ENCODE measurements at regions not wholly inside any gene's neighbourhood (a gene's known extent, or its start where the extent isn't known, plus 50 kb on each side); places are given as distances from the start of the nearest gene placed in this dataset.

GRCh38 chr20:48419173-48419572, 408.6 kb downstream of the PREX1 start:
- TF ChIP-seq CTCF (IDR thresholded peaks at IDR 0.05) (no peak), POLR2A (IDR thresholded peaks at IDR 0.05) (no peak)
